ENCODE measurements at regions not wholly inside any gene's neighbourhood (a gene's known extent, or its start where the extent isn't known, plus 50 kb on each side); places are given as distances from the start of the nearest gene placed in this dataset.
"Not testable (repeated sequence)": the region's sequence is repeated elsewhere in the genome, so short reads cannot be mapped to it uniquely, and the experiment has no call there.

GRCh38 chr17:21482189-21482865 is 106.2 kb downstream of the KCNJ12 start:
- TF ChIP-seq EP300 (IDR thresholded peaks at IDR 0.05; ENCODE audit: low read depth) (no peak), POLR2A (IDR thresholded peaks at IDR 0.05) (no peak), CTCF (IDR thresholded peaks at IDR 0.05) (no peak), POLR2AphosphoS5 (IDR thresholded peaks at IDR 0.05) (no peak)
- no peak for DNase-seq
- WGBS, 2 donors (ENCODE audit: low coverage in 1 of 2) = 47 to 54% methylated on average over 5 to 9 of the region's 9 CpGs
- Histone ChIP-seq H3K4me1 (no peaks in the 10 kb centered on the region), H3K36me3 (no peaks in the 10 kb centered on the region), H3K9me3 (peaks cover 0 to 4% of the 10 kb centered on the region in 2 donors), H3K27me3 (peaks cover 7% of the 10 kb centered on the region), H3K27ac (no peak overlapping the region), H3K4me3 (no peak overlapping the region)
- intact Hi-C loops (cut with DNase I; ENCODE audit: low total_unique reads) = no loop called here
- in situ Hi-C loops (cut with MboI; ENCODE audit: low pct_ligation_motif_present in 1 of 4, low pct_unique_long_range_greater_than_20kb in 1 of 4, low sequenced_read_pairs in 3 of 4) = no loop called here

- H3K9me3 ChIP-seq; DNase-seq; H3K36me3 ChIP-seq; H3K4me3 ChIP-seq; intact Hi-C loops (cut with DNase I; ENCODE audit: low total_unique reads); H3K27ac ChIP-seq; H3K4me1 ChIP-seq; H3K27me3 ChIP-seq; in situ Hi-C loops (cut with MboI; ENCODE audit: low pct_ligation_motif_present in 1 of 4, low pct_unique_long_range_greater_than_20kb in 1 of 4, low sequenced_read_pairs in 3 of 4): not testable (repeated sequence)
- 71% methylated on average over 2 of the region's 2 CpGs; no CpG with 5 or more reads in 1 of the 2 donors for WGBS, 2 donors (ENCODE audit: low coverage in 1 of 2)
Measured at GRCh38 chr17:21488043-21488442, 111.9 kb downstream of the KCNJ12 start.

- in situ Hi-C loops (cut with MboI; ENCODE audit: low pct_ligation_motif_present in 1 of 4, low pct_unique_long_range_greater_than_20kb in 1 of 4, low sequenced_read_pairs in 3 of 4) (no loop called here), intact Hi-C loops (cut with DNase I; ENCODE audit: low total_unique reads) (loop anchor here (5.0 kb wide), 1 partner anchor 1347 kb away; no protein-coding TSS in a partner anchor)
- 85 to 91% methylated on average over 10 of the region's 10 CpGs for WGBS, 2 donors (ENCODE audit: low coverage in 1 of 2)
- H3K27me3 ChIP-seq = no peaks in the 10 kb centered on the region
- no peak for DNase-seq
- H3K9me3 ChIP-seq = no peaks in the 10 kb centered on the region
- no peak overlapping the region for H3K27ac ChIP-seq
- H3K4me3 ChIP-seq = no peak overlapping the region
- H3K36me3 ChIP-seq = no peaks in the 10 kb centered on the region
- TF ChIP-seq EP300 (IDR thresholded peaks at IDR 0.05; ENCODE audit: low read depth) (no peak), CTCF (IDR thresholded peaks at IDR 0.05) (no peak), POLR2A (IDR thresholded peaks at IDR 0.05) (no peak), POLR2AphosphoS5 (IDR thresholded peaks at IDR 0.05) (no peak)
- H3K4me1 ChIP-seq = no peaks in the 10 kb centered on the region
Measured at GRCh38 chr17:21493993-21494392, 117.8 kb downstream of the KCNJ12 start.

- Histone ChIP-seq H3K27me3 (no peaks in the 10 kb centered on the region), H3K27ac (no peak overlapping the region), H3K4me3 (no peak overlapping the region), H3K9me3 (no peaks in the 10 kb centered on the region), H3K4me1 (no peaks in the 10 kb centered on the region), H3K36me3 (no peaks in the 10 kb centered on the region)
- TF ChIP-seq POLR2A (IDR thresholded peaks at IDR 0.05) (no peak), EP300 (IDR thresholded peaks at IDR 0.05; ENCODE audit: low read depth) (no peak), POLR2AphosphoS5 (IDR thresholded peaks at IDR 0.05) (no peak), CTCF (IDR thresholded peaks at IDR 0.05) (no peak)
- intact Hi-C loops (cut with DNase I; ENCODE audit: low total_unique reads) (no loop called here), in situ Hi-C loops (cut with MboI; ENCODE audit: low pct_ligation_motif_present in 1 of 4, low pct_unique_long_range_greater_than_20kb in 1 of 4, low sequenced_read_pairs in 3 of 4) (no loop called here)
- 86% methylated on average over 8 of the region's 8 CpGs; no CpG with 5 or more reads in 1 of the 2 donors for WGBS, 2 donors (ENCODE audit: low coverage in 1 of 2)
- DNase-seq = no peak
Measured at GRCh38 chr17:21495281-21495680, 119.1 kb downstream of the KCNJ12 start.

- no peak overlapping the region for H3K4me3 ChIP-seq
- no peaks in the 10 kb centered on the region for H3K9me3 ChIP-seq
- DNase-seq = no peak
- intact Hi-C loops (cut with DNase I; ENCODE audit: low total_unique reads) (no loop called here), in situ Hi-C loops (cut with MboI; ENCODE audit: low pct_ligation_motif_present in 1 of 4, low pct_unique_long_range_greater_than_20kb in 1 of 4, low sequenced_read_pairs in 3 of 4) (loop anchor here (25.0 kb wide), 3 partner anchors 188 to 388 kb away; partner anchors contain the start of gene NATD1 (in 1 of the 4))
- TF ChIP-seq CTCF (IDR thresholded peaks at IDR 0.05) (no peak), POLR2AphosphoS5 (IDR thresholded peaks at IDR 0.05) (no peak), EP300 (IDR thresholded peaks at IDR 0.05; ENCODE audit: low read depth) (no peak), POLR2A (IDR thresholded peaks at IDR 0.05) (no peak)
- no peaks in the 10 kb centered on the region for H3K27me3 ChIP-seq
- H3K36me3 ChIP-seq = no peaks in the 10 kb centered on the region
- 41 to 70% methylated on average over 2 to 5 of the region's 5 CpGs for WGBS, 2 donors (ENCODE audit: low coverage in 1 of 2)
- H3K4me1 ChIP-seq = no peaks in the 10 kb centered on the region
- H3K27ac ChIP-seq = no peak overlapping the region
Measured at GRCh38 chr17:21500064-21500463, 123.9 kb downstream of the KCNJ12 start.

- H3K9me3 ChIP-seq; DNase-seq; H3K27ac ChIP-seq; H3K27me3 ChIP-seq; H3K36me3 ChIP-seq; intact Hi-C loops (cut with DNase I; ENCODE audit: low total_unique reads); H3K4me3 ChIP-seq; H3K4me1 ChIP-seq: not testable (repeated sequence)
- in situ Hi-C loops (cut with MboI; ENCODE audit: low pct_ligation_motif_present in 1 of 4, low pct_unique_long_range_greater_than_20kb in 1 of 4, low sequenced_read_pairs in 3 of 4) = loop anchor here (25.0 kb wide), 3 partner anchors 190 to 390 kb away; partner anchors contain the start of gene NATD1 (in 1 of the 4)
- WGBS, 2 donors (ENCODE audit: low coverage in 1 of 2) = 75 to 77% methylated on average over 13 to 15 of the region's 15 CpGs
Measured at GRCh38 chr17:21501927-21502700, 126.0 kb downstream of the KCNJ12 start.
